ENCODE measurements at regions not wholly inside any gene's neighbourhood (a gene's known extent, or its start where the extent isn't known, plus 50 kb on each side); places are given as distances from the start of the nearest gene placed in this dataset.

DNA sequence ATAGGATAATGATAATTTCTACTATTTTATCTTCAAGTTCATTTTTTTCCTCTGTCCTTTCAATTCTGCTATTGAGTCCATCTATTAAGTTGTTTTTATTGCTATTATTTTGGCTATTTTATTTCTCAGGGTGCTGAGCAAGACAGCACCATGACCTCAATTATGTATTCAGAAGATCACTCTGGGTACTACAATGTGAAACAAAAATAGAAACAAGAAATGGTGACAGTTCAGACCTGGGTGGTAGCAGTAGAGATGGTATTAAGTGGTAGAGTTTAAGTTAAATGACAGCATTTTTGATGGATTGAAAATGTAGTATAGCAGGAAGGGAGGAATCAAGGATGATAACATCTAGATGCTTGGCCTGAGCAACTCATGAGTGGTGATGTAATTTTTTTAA is 655.3 kb upstream of the PLXNA2 start:
- TF ChIP-seq SIN3A (IDR thresholded peaks at IDR 0.05; ENCODE audit: borderline replicate concordance, insufficient read depth, low read length) (no peak), TAF1 (IDR thresholded peaks at IDR 0.05; ENCODE audit: borderline replicate concordance, insufficient read depth, low read length) (no peak), POLR2AphosphoS5 (IDR thresholded peaks at IDR 0.05; ENCODE audit: low read depth, low read length) (no peak), FOXP2 (optimal IDR thresholded peaks at IDR 0.05; ENCODE audit: borderline replicate concordance, extremely low read depth, extremely low read length, insufficient read depth) (no peak)
- TF ChIP-seq, protein P1, sequence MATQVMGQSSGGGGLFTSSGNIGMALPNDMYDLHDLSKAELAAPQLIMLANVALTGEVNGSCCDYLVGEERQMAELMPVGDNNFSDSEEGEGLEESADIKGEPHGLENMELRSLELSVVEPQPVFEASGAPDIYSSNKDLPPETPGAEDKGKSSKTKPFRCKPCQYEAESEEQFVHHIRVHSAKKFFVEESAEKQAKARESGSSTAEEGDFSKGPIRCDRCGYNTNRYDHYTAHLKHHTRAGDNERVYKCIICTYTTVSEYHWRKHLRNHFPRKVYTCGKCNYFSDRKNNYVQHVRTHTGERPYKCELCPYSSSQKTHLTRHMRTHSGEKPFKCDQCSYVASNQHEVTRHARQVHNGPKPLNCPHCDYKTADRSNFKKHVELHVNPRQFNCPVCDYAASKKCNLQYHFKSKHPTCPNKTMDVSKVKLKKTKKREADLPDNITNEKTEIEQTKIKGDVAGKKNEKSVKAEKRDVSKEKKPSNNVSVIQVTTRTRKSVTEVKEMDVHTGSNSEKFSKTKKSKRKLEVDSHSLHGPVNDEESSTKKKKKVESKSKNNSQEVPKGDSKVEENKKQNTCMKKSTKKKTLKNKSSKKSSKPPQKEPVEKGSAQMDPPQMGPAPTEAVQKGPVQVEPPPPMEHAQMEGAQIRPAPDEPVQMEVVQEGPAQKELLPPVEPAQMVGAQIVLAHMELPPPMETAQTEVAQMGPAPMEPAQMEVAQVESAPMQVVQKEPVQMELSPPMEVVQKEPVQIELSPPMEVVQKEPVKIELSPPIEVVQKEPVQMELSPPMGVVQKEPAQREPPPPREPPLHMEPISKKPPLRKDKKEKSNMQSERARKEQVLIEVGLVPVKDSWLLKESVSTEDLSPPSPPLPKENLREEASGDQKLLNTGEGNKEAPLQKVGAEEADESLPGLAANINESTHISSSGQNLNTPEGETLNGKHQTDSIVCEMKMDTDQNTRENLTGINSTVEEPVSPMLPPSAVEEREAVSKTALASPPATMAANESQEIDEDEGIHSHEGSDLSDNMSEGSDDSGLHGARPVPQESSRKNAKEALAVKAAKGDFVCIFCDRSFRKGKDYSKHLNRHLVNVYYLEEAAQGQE (IDR thresholded peaks at IDR 0.05; ENCODE audit: insufficient read depth in 1 of 2, low read depth in 2 of 2, low read length in 2 of 2), result no peak

DNA sequence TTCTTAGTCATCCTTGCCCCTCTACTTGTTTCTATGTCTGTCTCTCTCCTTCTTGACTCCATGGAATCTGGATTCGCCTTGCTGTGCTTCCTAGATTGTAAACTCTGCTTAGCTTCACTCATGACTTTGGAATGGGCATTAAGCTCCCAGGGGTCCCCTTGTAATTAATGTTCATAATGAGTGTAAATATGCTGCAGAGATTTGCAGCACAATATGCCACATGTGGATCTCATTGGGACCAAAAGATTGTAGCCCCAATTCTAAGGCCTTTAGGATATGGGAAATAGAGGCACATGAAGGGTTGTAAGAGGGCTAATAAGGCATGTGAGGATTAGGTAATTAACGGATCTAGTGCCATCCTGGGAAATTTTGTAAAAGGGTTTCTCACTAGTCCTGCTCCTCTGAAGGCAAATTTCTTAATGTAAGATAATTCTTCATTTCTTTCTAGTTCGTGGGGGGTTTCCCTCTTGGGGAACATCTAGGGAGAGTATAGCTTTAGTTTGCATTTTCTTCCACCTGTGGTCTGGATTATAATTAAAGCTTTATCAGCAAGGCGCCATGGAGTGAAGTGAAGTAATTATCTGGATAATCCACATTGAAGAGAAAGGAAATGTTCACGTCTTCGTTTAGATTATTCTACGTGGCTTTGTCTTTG is 659.2 kb upstream of the PLXNA2 start:
- TF ChIP-seq, protein P1 (IDR thresholded peaks at IDR 0.05; ENCODE audit: insufficient read depth in 1 of 2, low read depth in 2 of 2, low read length in 2 of 2), result no peak
- TF ChIP-seq FOXP2 (optimal IDR thresholded peaks at IDR 0.05; ENCODE audit: borderline replicate concordance, extremely low read depth, extremely low read length, insufficient read depth) (no peak), TAF1 (IDR thresholded peaks at IDR 0.05; ENCODE audit: borderline replicate concordance, insufficient read depth, low read length) (no peak), POLR2AphosphoS5 (IDR thresholded peaks at IDR 0.05; ENCODE audit: low read depth, low read length) (no peak), SIN3A (IDR thresholded peaks at IDR 0.05; ENCODE audit: borderline replicate concordance, insufficient read depth, low read length) (no peak)

DNA sequence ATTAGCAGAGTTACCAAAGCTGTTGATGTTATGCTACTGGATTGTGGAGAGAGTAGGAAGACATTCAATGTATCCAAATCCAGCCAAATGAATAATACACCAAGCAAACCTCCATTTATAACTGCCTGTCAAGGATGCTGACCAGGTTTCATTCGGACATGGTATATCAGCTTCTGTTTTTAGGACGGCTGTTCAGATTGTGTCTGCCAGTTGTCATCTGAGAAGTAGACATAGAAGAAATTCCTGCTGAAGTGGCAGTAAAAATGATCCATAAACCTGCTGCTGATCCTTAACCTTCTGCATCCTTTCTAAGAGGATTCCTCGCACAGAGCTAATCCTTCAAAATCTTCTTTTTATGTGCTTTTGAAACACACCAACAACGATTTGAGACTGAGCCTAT is 663.6 kb upstream of the PLXNA2 start:
- TF ChIP-seq SIN3A (IDR thresholded peaks at IDR 0.05; ENCODE audit: borderline replicate concordance, insufficient read depth, low read length) (no peak), POLR2AphosphoS5 (IDR thresholded peaks at IDR 0.05; ENCODE audit: low read depth, low read length) (no peak), FOXP2 (optimal IDR thresholded peaks at IDR 0.05; ENCODE audit: borderline replicate concordance, extremely low read depth, extremely low read length, insufficient read depth) (no peak), TAF1 (IDR thresholded peaks at IDR 0.05; ENCODE audit: borderline replicate concordance, insufficient read depth, low read length) (no peak)
- TF ChIP-seq, protein P1 (IDR thresholded peaks at IDR 0.05; ENCODE audit: insufficient read depth in 1 of 2, low read depth in 2 of 2, low read length in 2 of 2), result no peak

DNA sequence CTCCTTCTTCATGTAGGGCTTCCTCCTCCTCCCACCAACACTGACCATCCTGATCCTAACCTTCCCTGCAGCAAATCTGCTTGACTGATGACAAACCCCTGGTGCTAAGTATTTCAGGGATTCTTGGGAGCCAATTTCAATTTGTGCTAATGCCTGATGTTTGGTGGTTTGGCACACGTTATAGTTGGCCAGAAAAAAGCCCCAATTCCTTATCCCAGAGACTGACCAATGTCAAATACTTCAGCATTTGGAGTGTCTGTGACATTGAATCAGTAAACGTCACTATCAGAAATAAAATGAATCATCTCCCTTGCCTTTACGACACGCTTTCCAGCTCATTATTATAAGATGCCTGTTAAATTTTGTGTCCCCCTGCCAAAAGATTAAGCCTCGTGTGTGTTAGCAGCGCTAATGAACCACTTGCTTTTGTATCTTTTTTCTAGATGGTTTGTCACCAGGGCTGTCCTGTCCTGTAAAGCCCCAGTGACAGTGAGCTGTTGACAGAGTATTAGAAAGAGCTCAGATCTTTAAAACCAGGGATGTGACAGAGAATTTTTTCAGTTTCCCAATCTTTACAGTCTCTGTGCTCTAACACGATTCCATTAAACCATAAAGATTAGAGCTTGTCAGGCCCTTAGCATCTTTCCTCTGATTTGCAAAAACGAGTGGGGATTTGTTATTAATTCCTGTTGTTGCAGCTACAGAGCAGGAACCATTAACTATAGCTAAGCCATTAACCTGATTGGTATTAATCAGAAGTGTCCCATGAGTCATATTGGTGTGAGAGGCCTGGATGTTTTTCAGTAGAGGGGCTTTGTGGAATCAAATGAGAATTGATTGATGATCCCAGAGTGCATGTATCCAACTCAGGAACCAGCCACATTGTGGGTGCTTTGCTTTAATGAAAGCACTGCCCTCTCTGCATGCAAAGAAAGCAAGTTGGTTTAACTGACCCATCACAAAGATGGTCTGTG is 665.1 kb upstream of the PLXNA2 start:
- TF ChIP-seq SIN3A (IDR thresholded peaks at IDR 0.05; ENCODE audit: borderline replicate concordance, insufficient read depth, low read length), result no peak
- no peak for TF ChIP-seq FOXP2 (optimal IDR thresholded peaks at IDR 0.05; ENCODE audit: borderline replicate concordance, extremely low read depth, extremely low read length, insufficient read depth)
- TF ChIP-seq, protein P1 (IDR thresholded peaks at IDR 0.05; ENCODE audit: insufficient read depth in 1 of 2, low read depth in 2 of 2, low read length in 2 of 2), result no peak
- no peak for TF ChIP-seq TAF1 (IDR thresholded peaks at IDR 0.05; ENCODE audit: borderline replicate concordance, insufficient read depth, low read length)

Data from PFSK-1 (cell line).